Right lobe of liver (tissue), 6 donors: ENCODE measurements at regions not wholly inside any gene's neighbourhood (a gene's known extent, or its start where the extent isn't known, plus 50 kb on each side); places are given as distances from the start of the nearest gene placed in this dataset.

Experiments used
- ATAC-seq, 4 donors: fragments of 200-7000 bp; cut with Tn5 transposase; one replicate each; pipeline ENCODE4 v1.9.1; 2020; ENCODE audit warnings: mild to moderate bottlenecking in 4 of 4, moderate library complexity in 4 of 4
- DNase-seq, 3 donors: peaks; one replicate each; pipeline ENCODE4 v3.0.0-alpha.2; 2020
- H3K27ac ChIP-seq, 3 donors: fragments of 200-600 bp; one replicate each; pipeline ENCODE4 v1.8.0; 2022
- H3K27me3 ChIP-seq, 2 donors: fragments of 200-600 bp; one replicate each; pipeline ENCODE4 v1.8.0; 2022
- H3K36me3 ChIP-seq, 4 donors: fragments of 200-600 bp; sonication (generic) in 1 of 4; one replicate each; pipeline versions ENCODE4 v1.5.1 to v1.8.0; 2017 to 2022; ENCODE audit warnings: control low read depth in 1 of 4
- H3K4me1 ChIP-seq, 4 donors: fragments of 200-600 bp; sonication (generic) in 1 of 4; one replicate each; pipeline versions ENCODE4 v1.5.1 to v1.8.0; 2017 to 2022; ENCODE audit warnings: control low read depth in 1 of 4
- H3K4me3 ChIP-seq, 3 donors: fragments of 200-600 bp; one replicate each; pipeline ENCODE4 v1.8.0; 2022
- H3K9me3 ChIP-seq, 4 donors: fragments of 200-600 bp; sonication (generic) in 1 of 4; one replicate each; pipeline versions ENCODE4 v1.5.1 to v1.8.0; 2017 to 2022; ENCODE audit warnings: control low read depth in 1 of 4
- POLR2A ChIP-seq: fragments of 450-650 bp; IDR thresholded peaks from one replicate; pipeline ENCODE4 v1.6.1; 2017; ENCODE audit warnings: antibody characterized with exemption, mild to moderate bottlenecking
- whole genome bisulfite sequencing: methylation state at CpG from one replicate; pipeline ENCODE4 v1.1.6; 2018; ENCODE audit warnings: low coverage, low lambda C conversion rate; ENCODE audit not compliant: insufficient coverage; ENCODE audit errors: missing lambda C conversion rate; 5-methylcytosine and 5-hydroxymethylcytosine counted together
- intact Hi-C, 2 donors: fragments of 100-400 bp; cut with DNase I; formaldehyde crosslinking; loops; one replicate each; pipeline versions ENCODE4 v1.11.2 to v1.14.1; 2022
- TF ChIP-seq, protein P1 (sequence below), 4 donors: fragments of 200-600 bp in 3 of 4; fragments of 450-650 bp in 1 of 4; IDR thresholded peaks; one replicate each; pipeline versions ENCODE4 v1.5.1 to v1.8.0; 2016 to 2022; ENCODE audit warnings: antibody characterized with exemption in 4 of 4, mild to moderate bottlenecking in 2 of 4
- donor health status: DM: no; HTN: yes; CAD: no.
- donor health status: DM: no; HTN: no; CAD: no.
- donor health status: DM: no; HTN: no; CAD: no.
- donor health status: DM: no; HTN: yes; CAD: no.
- donor health status: DM: no; HTN: yes; CAD: no.

- intact Hi-C loops: no loop called here
- no peaks in the 10 kb centered on the region for H3K36me3 ChIP-seq
- TF ChIP-seq POLR2A: no peak
- TF ChIP-seq, protein P1, sequence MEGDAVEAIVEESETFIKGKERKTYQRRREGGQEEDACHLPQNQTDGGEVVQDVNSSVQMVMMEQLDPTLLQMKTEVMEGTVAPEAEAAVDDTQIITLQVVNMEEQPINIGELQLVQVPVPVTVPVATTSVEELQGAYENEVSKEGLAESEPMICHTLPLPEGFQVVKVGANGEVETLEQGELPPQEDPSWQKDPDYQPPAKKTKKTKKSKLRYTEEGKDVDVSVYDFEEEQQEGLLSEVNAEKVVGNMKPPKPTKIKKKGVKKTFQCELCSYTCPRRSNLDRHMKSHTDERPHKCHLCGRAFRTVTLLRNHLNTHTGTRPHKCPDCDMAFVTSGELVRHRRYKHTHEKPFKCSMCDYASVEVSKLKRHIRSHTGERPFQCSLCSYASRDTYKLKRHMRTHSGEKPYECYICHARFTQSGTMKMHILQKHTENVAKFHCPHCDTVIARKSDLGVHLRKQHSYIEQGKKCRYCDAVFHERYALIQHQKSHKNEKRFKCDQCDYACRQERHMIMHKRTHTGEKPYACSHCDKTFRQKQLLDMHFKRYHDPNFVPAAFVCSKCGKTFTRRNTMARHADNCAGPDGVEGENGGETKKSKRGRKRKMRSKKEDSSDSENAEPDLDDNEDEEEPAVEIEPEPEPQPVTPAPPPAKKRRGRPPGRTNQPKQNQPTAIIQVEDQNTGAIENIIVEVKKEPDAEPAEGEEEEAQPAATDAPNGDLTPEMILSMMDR (IDR thresholded peaks at IDR 0.05): no peak
- no peaks in the 10 kb centered on the region for H3K4me1 ChIP-seq
- no peak overlapping the region for H3K4me3 ChIP-seq
- H3K27me3 ChIP-seq: no peaks in the 10 kb centered on the region
- no peak for DNase-seq
- no peaks in the 10 kb centered on the region for H3K9me3 ChIP-seq
- no peak overlapping the region for H3K27ac ChIP-seq
- ATAC-seq: no peak
These were observed 323.0 kb downstream of the C7orf25 start for GRCh38 chr7:42588876-42589275.

DNA sequence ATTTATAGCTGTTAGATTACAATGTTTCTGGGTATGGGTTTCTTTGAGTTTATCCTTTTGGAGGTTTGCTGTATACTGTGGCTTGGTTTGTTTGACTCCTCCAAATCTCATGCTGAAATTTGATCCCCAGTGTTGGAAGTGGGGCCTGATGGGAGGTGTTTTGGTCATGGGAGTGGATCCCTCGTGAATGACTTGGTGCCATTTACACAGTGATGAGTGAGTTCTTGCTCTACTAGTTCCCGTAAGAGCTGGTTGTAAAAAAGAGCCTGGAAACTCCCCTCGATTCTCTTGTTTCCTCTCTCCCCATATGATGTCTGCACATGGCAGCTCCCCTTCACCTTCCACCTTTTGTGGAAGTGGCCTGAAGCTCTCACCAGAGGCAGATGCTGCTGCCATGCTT, 324.1 kb downstream of the C7orf25 start:
- Histone ChIP-seq H3K27me3 (no peaks in the 10 kb centered on the region), H3K9me3 (no peaks in the 10 kb centered on the region), H3K4me1 (no peaks in the 10 kb centered on the region), H3K36me3 (no peaks in the 10 kb centered on the region), H3K27ac (no peak overlapping the region), H3K4me3 (no peak overlapping the region)
- intact Hi-C loops: no loop called here
- TF ChIP-seq, protein P1 (IDR thresholded peaks at IDR 0.05): no peak
- no peak for TF ChIP-seq POLR2A
- WGBS: 52% methylated on average over 3 of the region's 3 CpGs
- no peak for ATAC-seq
- DNase-seq: no peak

DNA sequence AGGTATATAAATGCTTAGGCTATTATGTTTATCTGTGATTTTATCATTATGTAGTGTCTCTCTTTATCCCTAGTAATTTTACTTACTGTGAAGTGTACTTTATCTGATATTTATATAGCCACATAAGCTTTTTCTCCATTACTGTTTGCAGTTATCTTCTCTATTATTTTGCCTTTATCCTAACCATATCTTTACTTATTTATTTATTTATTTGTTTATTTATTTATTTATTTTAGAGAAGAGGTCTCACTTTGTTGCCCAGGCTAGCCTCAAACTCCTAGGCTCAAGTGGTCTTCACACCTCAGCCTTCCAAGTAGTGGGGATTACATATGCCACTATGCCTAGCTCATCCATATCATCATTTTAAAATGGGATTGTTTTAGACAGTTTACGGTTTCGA, 331.8 kb downstream of the C7orf25 start:
- intact Hi-C loops: no loop called here
- no peaks in the 10 kb centered on the region for H3K36me3 ChIP-seq
- DNase-seq (no peak), ATAC-seq (no peak)
- H3K27me3 ChIP-seq: no peaks in the 10 kb centered on the region
- no peak overlapping the region for H3K27ac ChIP-seq
- no peaks in the 10 kb centered on the region for H3K9me3 ChIP-seq
- TF ChIP-seq, protein P1 (IDR thresholded peaks at IDR 0.05): no peak
- no peak for TF ChIP-seq POLR2A
- no peaks in the 10 kb centered on the region for H3K4me1 ChIP-seq
- 93% methylated on average over 2 of the region's 2 CpGs for WGBS
- H3K4me3 ChIP-seq: no peak overlapping the region

- no CpG with 5 or more reads among the region's 2 CpGs for WGBS
- no peak for DNase-seq
- Histone ChIP-seq H3K27ac (no peak overlapping the region), H3K36me3 (no peaks in the 10 kb centered on the region), H3K4me1 (no peaks in the 10 kb centered on the region), H3K27me3 (no peaks in the 10 kb centered on the region), H3K9me3 (no peaks in the 10 kb centered on the region), H3K4me3 (no peak overlapping the region)
- TF ChIP-seq POLR2A: no peak
- TF ChIP-seq, protein P1 (IDR thresholded peaks at IDR 0.05): no peak
- no peak for ATAC-seq
- intact Hi-C loops: no loop called here
These were observed 336.7 kb downstream of the C7orf25 start for GRCh38 chr7:42575171-42575570.

GRCh38 chr7:42574685-42575084, 337.2 kb downstream of the C7orf25 start:
- no peaks in the 10 kb centered on the region for H3K9me3 ChIP-seq
- no peak overlapping the region for H3K27ac ChIP-seq
- no peaks in the 10 kb centered on the region for H3K36me3 ChIP-seq
- no peaks in the 10 kb centered on the region for H3K27me3 ChIP-seq
- no peaks in the 10 kb centered on the region for H3K4me1 ChIP-seq
- H3K4me3 ChIP-seq: no peak overlapping the region
- WGBS: 43% methylated on average over 3 of the region's 3 CpGs
- ATAC-seq (no peak), DNase-seq (no peak)
- TF ChIP-seq, protein P1 (IDR thresholded peaks at IDR 0.05): no peak
- TF ChIP-seq POLR2A: no peak
- intact Hi-C loops: no loop called here
